ENCODE measurements at regions not wholly inside any gene's neighbourhood (a gene's known extent, or its start where the extent isn't known, plus 50 kb on each side); places are given as distances from the start of the nearest gene placed in this dataset.

GRCh38 chr3:127034195-127034989, 51.5 kb downstream of the PLXNA1 start:
- CTCF ChIA-PET (ENCODE audit: low intra/inter-chr PET ratio, low total read pairs) = no interaction called here
- peaks cover 1 to 5% of the 10 kb centered on the region in 2 experiments; a peak in 1 of 5 replicates for H3K27me3 ChIP-seq (ENCODE audit: control insufficient read depth in 1 of 2, insufficient read depth in 2 of 2, low read length in 2 of 2)
- no TSS peak for BruUV-seq (replicated peaks)
- TF ChIP-seq ZNF317 (CRISPR knock-in tag; IDR thresholded peaks at IDR 0.05) = no peak
- no peak for TF ChIP-seq MAFG (CRISPR knock-in tag; IDR thresholded peaks at IDR 0.05)
- no peak for TF ChIP-seq STAG1 (CRISPR knock-in tag; IDR thresholded peaks at IDR 0.05)
- TF ChIP-seq AGO2 (optimal IDR thresholded peaks at IDR 0.05; ENCODE audit: low read depth, low read length) = peak; percentile 57
- intact Hi-C loops (cut with micrococcal nuclease; ENCODE audit: unreplicated experiment) = no loop called here
- no peak overlapping the region for H3K4me3 ChIP-seq (replicated peaks in 1 of 3; ENCODE audit: insufficient read depth in 1 of 3, low read depth in 2 of 3, low read length in 3 of 3)
- H3K9me3 ChIP-seq (ENCODE audit: low read length) = no peaks in the 10 kb centered on the region
- ATAC-seq = no peak
- no peak overlapping the region for H3K9ac ChIP-seq (ENCODE audit: insufficient read depth, low read depth, low read length)
- H2AFZ ChIP-seq (ENCODE audit: low read length) = no peak overlapping the region
- H3K4me2 ChIP-seq (ENCODE audit: low read depth, low read length) = no peak overlapping the region
- no peaks in the 10 kb centered on the region for H3K79me2 ChIP-seq (ENCODE audit: insufficient read depth, low read length)
- H4K20me1 ChIP-seq (ENCODE audit: insufficient read depth, low read length) = no peaks in the 10 kb centered on the region
- peaks cover 8 to 11% of the 10 kb centered on the region in 2 experiments; a peak in 4 of 5 replicates for H3K36me3 ChIP-seq (replicated peaks in 1 of 2; ENCODE audit: control insufficient read depth in 1 of 2, insufficient read depth in 2 of 2, low read length in 2 of 2)
- H3K4me1 ChIP-seq (ENCODE audit: insufficient read depth, low read length) = no peaks in the 10 kb centered on the region
- in situ Hi-C loops (cut with HindIII; ENCODE audit: extremely low pct_ligation_motif_present, low pct_unique_long_range_greater_than_20kb) = no loop called here
- FAIRE-seq = no peak
- H3K27ac ChIP-seq (ENCODE audit: extremely low read length, insufficient read depth, low read length) = no peak overlapping the region
- 96% methylated on average over 20 of the region's 30 CpGs for WGBS (ENCODE audit: low lambda C conversion rate)
- DNase-seq (ENCODE audit: low spot score) = no peak
- POLR2A ChIA-PET = no interaction called here

DNA sequence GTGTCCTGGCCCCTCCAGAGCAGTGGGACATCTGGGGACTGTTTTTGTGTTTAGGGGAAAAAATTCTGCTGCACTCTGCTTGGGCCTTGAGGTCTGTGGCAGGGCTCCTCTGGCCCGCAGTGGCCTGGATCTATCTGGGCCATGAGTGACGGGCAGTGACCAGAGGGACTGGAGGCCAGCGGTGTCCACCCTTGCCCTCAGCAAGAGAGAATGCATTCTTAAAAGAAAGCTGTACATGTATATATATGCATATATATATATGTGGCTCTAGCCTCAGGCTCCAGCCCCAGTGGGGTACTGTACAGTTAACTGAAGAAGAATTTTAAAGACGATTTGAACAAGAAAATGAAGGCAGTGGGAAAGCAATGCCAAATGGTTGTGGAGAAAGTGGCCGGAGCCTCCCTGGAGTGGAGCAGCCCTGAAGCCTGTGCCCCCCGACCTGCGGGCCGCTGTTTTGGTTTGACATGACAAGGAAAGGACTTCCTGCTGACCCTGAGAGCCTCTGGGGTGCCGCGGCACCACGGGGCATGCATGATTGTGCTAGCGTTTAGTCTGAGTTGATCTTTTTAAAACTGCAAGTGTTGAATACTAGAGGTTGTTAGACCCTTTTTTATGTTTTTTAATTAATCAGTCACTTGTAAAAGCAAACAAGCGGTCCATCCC, 52.2 kb downstream of the PLXNA1 start:
- DNase-seq (ENCODE audit: low spot score) (no peak), FAIRE-seq (no peak), ATAC-seq (no peak)
- H3K9ac ChIP-seq (ENCODE audit: insufficient read depth, low read depth, low read length) = no peak overlapping the region
- H3K9me3 ChIP-seq (ENCODE audit: low read length) = no peaks in the 10 kb centered on the region
- CTCF ChIA-PET (ENCODE audit: low intra/inter-chr PET ratio, low total read pairs) = no interaction called here
- POLR2A ChIA-PET = no interaction called here
- peaks cover 5 to 6% of the 10 kb centered on the region in 2 experiments; a peak in 3 of 5 replicates for H3K36me3 ChIP-seq (replicated peaks in 1 of 2; ENCODE audit: control insufficient read depth in 1 of 2, insufficient read depth in 2 of 2, low read length in 2 of 2)
- 87% methylated on average over 12 of the region's 13 CpGs for WGBS (ENCODE audit: low lambda C conversion rate)
- intact Hi-C loops (cut with micrococcal nuclease; ENCODE audit: unreplicated experiment) = no loop called here
- peaks cover 1 to 8% of the 10 kb centered on the region in 2 experiments; a peak in 2 of 5 replicates for H3K27me3 ChIP-seq (ENCODE audit: control insufficient read depth in 1 of 2, insufficient read depth in 2 of 2, low read length in 2 of 2)
- H3K79me2 ChIP-seq (ENCODE audit: insufficient read depth, low read length) = no peaks in the 10 kb centered on the region
- H4K20me1 ChIP-seq (ENCODE audit: insufficient read depth, low read length) = no peaks in the 10 kb centered on the region
- no peak overlapping the region for H3K27ac ChIP-seq (ENCODE audit: extremely low read length, insufficient read depth, low read length)
- no peak overlapping the region for H2AFZ ChIP-seq (ENCODE audit: low read length)
- in situ Hi-C loops (cut with HindIII; ENCODE audit: extremely low pct_ligation_motif_present, low pct_unique_long_range_greater_than_20kb) = no loop called here
- H3K4me3 ChIP-seq (replicated peaks in 1 of 3; ENCODE audit: insufficient read depth in 1 of 3, low read depth in 2 of 3, low read length in 3 of 3) = no peak overlapping the region
- TSS peak; percentile 40 for BruUV-seq (replicated peaks)
- H3K4me2 ChIP-seq (ENCODE audit: low read depth, low read length) = no peak overlapping the region
- no peaks in the 10 kb centered on the region for H3K4me1 ChIP-seq (ENCODE audit: insufficient read depth, low read length)
- no peak for TF ChIP-seq ZBTB42 (CRISPR knock-in tag; IDR thresholded peaks at IDR 0.05)
- TF ChIP-seq, protein P1, sequence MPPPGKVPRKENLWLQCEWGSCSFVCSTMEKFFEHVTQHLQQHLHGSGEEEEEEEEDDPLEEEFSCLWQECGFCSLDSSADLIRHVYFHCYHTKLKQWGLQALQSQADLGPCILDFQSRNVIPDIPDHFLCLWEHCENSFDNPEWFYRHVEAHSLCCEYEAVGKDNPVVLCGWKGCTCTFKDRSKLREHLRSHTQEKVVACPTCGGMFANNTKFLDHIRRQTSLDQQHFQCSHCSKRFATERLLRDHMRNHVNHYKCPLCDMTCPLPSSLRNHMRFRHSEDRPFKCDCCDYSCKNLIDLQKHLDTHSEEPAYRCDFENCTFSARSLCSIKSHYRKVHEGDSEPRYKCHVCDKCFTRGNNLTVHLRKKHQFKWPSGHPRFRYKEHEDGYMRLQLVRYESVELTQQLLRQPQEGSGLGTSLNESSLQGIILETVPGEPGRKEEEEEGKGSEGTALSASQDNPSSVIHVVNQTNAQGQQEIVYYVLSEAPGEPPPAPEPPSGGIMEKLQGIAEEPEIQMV (CRISPR knock-in tag; IDR thresholded peaks at IDR 0.05; ENCODE audit: low read depth) = no peak
- TF ChIP-seq AKAP8 (CRISPR knock-in tag; IDR thresholded peaks at IDR 0.05) = no peak
- no peak for TF ChIP-seq TFAP4 (IDR thresholded peaks at IDR 0.05; ENCODE audit: borderline replicate concordance, low read depth)
- no peak for TF ChIP-seq SIN3B (IDR thresholded peaks at IDR 0.05; ENCODE audit: low read length)
- TF ChIP-seq ZMAT5 (CRISPR knock-in tag; IDR thresholded peaks at IDR 0.05; ENCODE audit: borderline replicate concordance, low read depth) = no peak
- no peak for TF ChIP-seq GATAD1 (CRISPR knock-in tag; IDR thresholded peaks at IDR 0.05)
- no peak for TF ChIP-seq ZNF724P (CRISPR knock-in tag; IDR thresholded peaks at IDR 0.05; ENCODE audit: borderline replicate concordance)
